GM19328 (cell line): ENCODE measurements at regions not wholly inside any gene's neighbourhood (a gene's known extent, or its start where the extent isn't known, plus 50 kb on each side); places are given as distances from the start of the nearest gene placed in this dataset.

ENCODE experiments used
- ATAC-seq: cut with Tn5 transposase; IDR thresholded peaks from one replicate; pipeline ENCODE4 v1.9.1; 2021; ENCODE audit warnings: mild to moderate bottlenecking, moderate library complexity; ENCODE audit not compliant: unreplicated experiment

GRCh38 chr2:117500721-117501120, 313.8 kb upstream of the DDX18 start:
- ATAC-seq = no peak

GRCh38 chr2:117502121-117502520, 312.4 kb upstream of the DDX18 start:
- no peak for ATAC-seq

GRCh38 chr2:117512307-117512706, 302.2 kb upstream of the DDX18 start:
- ATAC-seq = no peak

- no peak for ATAC-seq
Observed at GRCh38 chr2:117514371-117514770, 300.1 kb upstream of the DDX18 start.

GRCh38 chr2:117519238-117519637, 295.3 kb upstream of the DDX18 start:
- ATAC-seq = no peak

- no peak for ATAC-seq
Observed at GRCh38 chr2:117519721-117520120, 294.8 kb upstream of the DDX18 start.

- no peak for ATAC-seq
Observed at GRCh38 chr2:117523267-117523666, 291.2 kb upstream of the DDX18 start.

GRCh38 chr2:117523711-117524238, 290.7 kb upstream of the DDX18 start:
- ATAC-seq = no peak

- ATAC-seq = no peak
Observed at GRCh38 chr2:117536139-117536538, 278.4 kb upstream of the DDX18 start.

GRCh38 chr2:117537032-117537431, 277.5 kb upstream of the DDX18 start:
- ATAC-seq = no peak

- no peak for ATAC-seq
Observed at GRCh38 chr2:117551858-117552257, 262.6 kb upstream of the DDX18 start.

GRCh38 chr2:117553448-117553847, 261.0 kb upstream of the DDX18 start:
- ATAC-seq = no peak

- no peak for ATAC-seq
Observed at GRCh38 chr2:117555965-117556364, 258.5 kb upstream of the DDX18 start.

- ATAC-seq = no peak
Observed at GRCh38 chr2:117557626-117558025, 256.9 kb upstream of the DDX18 start.

- no peak for ATAC-seq
Observed at GRCh38 chr2:117562654-117563053, 251.8 kb upstream of the DDX18 start.

- no peak for ATAC-seq
Observed at GRCh38 chr2:117571590-117572349, 242.7 kb upstream of the DDX18 start.

- no peak for ATAC-seq
Observed at GRCh38 chr2:117587310-117587709, 227.2 kb upstream of the DDX18 start.

- ATAC-seq = no peak
Observed at GRCh38 chr2:117603060-117603459, 211.4 kb upstream of the DDX18 start.

- no peak for ATAC-seq
Observed at GRCh38 chr2:117603567-117603966, 210.9 kb upstream of the DDX18 start.

- no peak for ATAC-seq
Observed at GRCh38 chr2:117607202-117607601, 207.3 kb upstream of the DDX18 start.

- ATAC-seq = no peak
Observed at GRCh38 chr2:117613101-117613500, 201.4 kb upstream of the DDX18 start.

- no peak for ATAC-seq
Observed at GRCh38 chr2:117614296-117614695, 200.2 kb upstream of the DDX18 start.
